GM06990 (cell line): ENCODE measurements at regions not wholly inside any gene's neighbourhood (a gene's known extent, or its start where the extent isn't known, plus 50 kb on each side); places are given as distances from the start of the nearest gene placed in this dataset.
"Not testable (repeated sequence)": the region's sequence is repeated elsewhere in the genome, so short reads cannot be mapped to it uniquely, and the experiment has no call there.

Experiments used
- DNase-seq: peaks from one replicate; pipeline ENCODE4 v3.0.0-alpha.2; 2011; ENCODE audit not compliant: insufficient read length; ENCODE audit errors: extremely low read depth
- H3K27me3 ChIP-seq: replicated peaks from 2 replicates; pipeline ENCODE4 v1.6.0; 2011; ENCODE audit warnings: low read length; ENCODE audit not compliant: control insufficient read depth, insufficient read depth
- H3K36me3 ChIP-seq: 2 replicates; pipeline ENCODE4 v1.5.1; 2011; ENCODE audit warnings: low read length; ENCODE audit not compliant: control insufficient read depth, insufficient read depth
- H3K4me3 ChIP-seq: replicated peaks from 2 replicates; pipeline ENCODE4 v1.5.1; 2011; ENCODE audit warnings: low read depth, mild to moderate bottlenecking, control low read depth, low read length
- CTCF ChIP-seq: IDR thresholded peaks from 2 replicates; pipeline ENCODE4 v1.5.1; 2011; ENCODE audit warnings: low read length, control low read depth, mild to moderate bottlenecking, inconsistent platforms; ENCODE audit not compliant: insufficient read depth, poor library complexity, severe bottlenecking

DNA sequence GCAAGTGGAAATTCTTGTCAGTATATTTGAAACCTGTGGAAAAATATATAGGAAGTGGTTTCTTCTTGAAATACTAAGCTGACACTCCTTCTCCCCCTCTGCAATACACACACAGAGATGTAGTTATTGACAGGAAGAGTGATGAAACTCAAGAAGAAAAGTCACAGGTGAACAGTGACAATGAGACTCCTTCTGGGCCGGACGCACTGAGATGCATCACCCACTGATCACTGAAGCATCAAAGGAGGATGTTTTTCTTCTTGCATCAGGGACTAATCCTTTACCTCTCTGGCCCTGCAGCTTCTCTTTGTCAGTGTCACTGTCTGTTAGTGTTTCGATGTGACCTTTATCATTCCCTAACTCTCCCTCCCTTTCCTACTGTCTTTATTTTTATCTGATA, 1864.2 kb upstream of the C9orf72 start:
- Histone ChIP-seq H3K4me3 (no peak overlapping the region), H3K27me3 (no peaks in the 10 kb centered on the region), H3K36me3 (no peaks in the 10 kb centered on the region)
- DNase-seq = no peak
- no peak for TF ChIP-seq CTCF

GRCh38 chr9:29439961-29440360, 1866.7 kb upstream of the C9orf72 start:
- TF ChIP-seq CTCF = no peak
- Histone ChIP-seq H3K36me3 (no peaks in the 10 kb centered on the region), H3K27me3 (no peaks in the 10 kb centered on the region), H3K4me3 (no peak overlapping the region)
- DNase-seq = no peak

- no peak for DNase-seq
- no peak overlapping the region for H3K4me3 ChIP-seq
- H3K27me3 ChIP-seq = no peaks in the 10 kb centered on the region
- H3K36me3 ChIP-seq = no peaks in the 10 kb centered on the region
- TF ChIP-seq CTCF = no peak
Measured at GRCh38 chr9:29440449-29440848, 1867.2 kb upstream of the C9orf72 start.

GRCh38 chr9:29445751-29446150, 1872.5 kb upstream of the C9orf72 start:
- TF ChIP-seq CTCF = no peak
- Histone ChIP-seq H3K27me3 (no peaks in the 10 kb centered on the region), H3K36me3 (no peaks in the 10 kb centered on the region), H3K4me3 (no peak overlapping the region)
- no peak for DNase-seq

DNA sequence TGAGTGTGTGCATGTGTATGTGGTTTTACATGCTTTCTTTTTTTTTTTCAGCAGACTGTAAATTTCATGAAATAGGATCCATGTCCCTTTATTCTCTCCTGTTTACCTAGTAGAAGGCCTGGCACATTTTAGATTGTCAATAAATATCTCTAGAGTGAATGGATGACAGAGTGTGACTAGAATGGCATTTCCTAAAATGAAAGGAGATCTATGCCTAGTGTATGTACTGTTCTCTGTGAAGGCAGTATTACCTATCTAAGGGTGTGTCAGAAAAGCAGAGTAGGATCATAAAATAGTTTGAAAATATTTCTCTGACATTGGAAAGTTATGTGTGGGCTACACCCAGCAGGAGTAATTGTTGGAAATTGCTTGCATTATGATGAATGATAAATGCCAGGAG, 1876.0 kb upstream of the C9orf72 start:
- Histone ChIP-seq H3K4me3 (no peak overlapping the region), H3K36me3 (no peaks in the 10 kb centered on the region), H3K27me3 (no peaks in the 10 kb centered on the region)
- TF ChIP-seq CTCF = no peak
- no peak for DNase-seq

GRCh38 chr9:29450343-29450875, 1877.1 kb upstream of the C9orf72 start:
- H3K36me3 ChIP-seq, DNase-seq, H3K4me3 ChIP-seq, H3K27me3 ChIP-seq: not testable (repeated sequence)
